Natural killer cell treated with Interleukin-12 subunit alpha and Interleukin-12 subunit beta and Interleukin-15 and Interleukin-18, amount 100 ng/mL, for 72 hours (primary cell): ENCODE measurements at regions not wholly inside any gene's neighbourhood (a gene's known extent, or its start where the extent isn't known, plus 50 kb on each side); places are given as distances from the start of the nearest gene placed in this dataset.

Experiments
- ATAC-seq, 2 donors: fragments of 150-1000 bp; cut with Tn5 transposase in 1 of 2; sonication (Bioruptor Pico), chemical (Tn5 transposase) in 1 of 2; 2 replicates each; pipeline ENCODE4 v1.10.0; 2021
- DNase-seq: peaks from one replicate; pipeline ENCODE4 v3.0.0; 2022; ENCODE audit warnings: low spot score
- H3K27ac Mint-ChIP-seq, 2 donors: 1 replicate in 1 of 2; 2 replicates in 1 of 2; pipeline ENCODE4 v1.8.0; 2022; ENCODE audit warnings: mixed read lengths in 2 of 2, mild to moderate bottlenecking in 1 of 2, moderate library complexity in 1 of 2
- H3K27me3 Mint-ChIP-seq, 2 donors: 1 replicate in 1 of 2; 2 replicates in 1 of 2; pipeline ENCODE4 v1.8.0; 2022; ENCODE audit warnings: mixed read lengths in 2 of 2
- H3K36me3 Mint-ChIP-seq: one replicate; pipeline ENCODE4 v1.8.0; 2022; ENCODE audit warnings: mixed read lengths
- H3K4me1 Mint-ChIP-seq, 2 donors: 1 replicate in 1 of 2; 2 replicates in 1 of 2; pipeline ENCODE4 v1.8.0; 2022; ENCODE audit warnings: low read depth in 2 of 2, mixed read lengths in 2 of 2, mild to moderate bottlenecking in 1 of 2
- H3K4me3 Mint-ChIP-seq: one replicate; pipeline ENCODE4 v1.8.0; 2022; ENCODE audit warnings: mixed read lengths
- H3K9me3 Mint-ChIP-seq: 2 replicates; pipeline ENCODE4 v1.8.0; 2022; ENCODE audit warnings: mixed read lengths

GRCh38 chrY:19058831-19059370 is 285.4 kb upstream of the HSFY2 start:
- ATAC-seq (no peak), DNase-seq (no peak)
- H3K9me3 Mint-ChIP-seq = no peaks in the 10 kb centered on the region
- no peak overlapping the region for H3K4me3 Mint-ChIP-seq
- no peaks in the 10 kb centered on the region for H3K36me3 Mint-ChIP-seq
- no peaks in the 10 kb centered on the region for H3K4me1 Mint-ChIP-seq
- H3K27ac Mint-ChIP-seq = no peak overlapping the region
- H3K27me3 Mint-ChIP-seq = no peaks in the 10 kb centered on the region

- H3K36me3 Mint-ChIP-seq = no peaks in the 10 kb centered on the region
- H3K9me3 Mint-ChIP-seq = no peaks in the 10 kb centered on the region
- H3K27ac Mint-ChIP-seq = no peak overlapping the region
- no peak for ATAC-seq
- no peaks in the 10 kb centered on the region for H3K4me1 Mint-ChIP-seq
- DNase-seq = no peak
- no peak overlapping the region for H3K4me3 Mint-ChIP-seq
- H3K27me3 Mint-ChIP-seq = no peaks in the 10 kb centered on the region
Measured at GRCh38 chrY:19056138-19056469, 282.6 kb upstream of the HSFY2 start.

DNA sequence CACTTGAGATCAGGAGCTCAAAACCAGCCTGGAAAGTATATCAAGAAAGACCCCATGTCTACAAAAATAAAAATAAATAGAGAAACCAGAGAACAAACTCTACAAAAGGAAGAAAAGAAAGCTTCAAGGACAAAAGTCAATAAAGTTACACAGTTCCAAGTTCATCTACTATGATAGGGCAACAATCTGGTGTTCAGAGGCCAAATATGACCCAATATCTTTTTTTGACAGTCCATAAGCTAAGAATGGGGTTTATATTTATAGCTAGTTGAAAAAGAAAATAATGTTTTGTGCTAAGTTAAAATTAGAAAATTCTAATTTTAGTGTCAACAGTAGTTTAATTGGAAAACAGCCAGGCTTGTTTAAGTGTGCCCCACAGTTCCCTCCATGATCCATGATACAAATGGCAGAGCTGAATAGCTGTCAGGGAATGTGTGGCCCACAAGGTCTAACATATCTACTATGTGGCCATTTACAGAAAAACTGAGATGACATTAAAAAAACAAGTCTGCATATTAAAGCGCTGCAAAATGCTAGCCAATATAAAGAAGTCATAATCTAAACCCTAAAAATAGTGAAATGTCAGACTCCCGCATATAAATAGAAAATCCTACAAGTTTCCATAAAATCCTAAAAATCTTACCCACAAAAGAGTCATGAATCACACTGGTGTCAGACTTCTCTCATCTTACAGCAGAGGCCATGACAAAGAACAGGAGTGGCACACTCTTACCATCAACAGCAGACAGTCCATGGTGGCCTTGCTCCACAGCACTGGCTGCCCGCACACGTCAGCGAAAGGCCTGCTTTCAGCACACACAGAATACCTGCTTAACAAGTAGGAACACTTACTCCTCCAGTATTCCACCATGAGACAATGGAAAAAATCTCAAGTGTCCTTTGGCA is 281.9 kb upstream of the HSFY2 start:
- Mint-ChIP-seq H3K36me3 (no peaks in the 10 kb centered on the region), H3K4me1 (no peaks in the 10 kb centered on the region), H3K27ac (no peak overlapping the region), H3K9me3 (no peaks in the 10 kb centered on the region), H3K4me3 (no peak overlapping the region), H3K27me3 (no peaks in the 10 kb centered on the region)
- DNase-seq (no peak), ATAC-seq (no peak)

DNA sequence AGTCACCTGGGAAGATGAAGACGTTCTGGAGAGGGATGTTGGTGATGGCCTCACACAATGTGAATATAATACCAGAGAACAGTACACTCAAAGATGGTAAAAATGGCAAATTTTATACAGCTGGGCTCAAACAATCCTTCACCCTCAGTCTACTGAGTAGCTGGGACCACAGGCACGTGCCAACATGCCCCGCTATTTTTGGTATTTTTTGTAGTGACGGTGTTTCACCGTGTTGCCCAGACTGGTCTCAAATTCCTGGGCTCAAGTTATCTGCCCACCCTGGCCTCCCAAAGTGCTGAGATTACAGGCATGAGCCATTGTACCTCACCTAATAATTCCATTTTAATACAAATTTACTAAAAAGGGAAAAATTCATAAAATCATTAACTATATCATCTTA is 280.3 kb upstream of the HSFY2 start:
- DNase-seq (no peak), ATAC-seq (no peak)
- no peak overlapping the region for H3K4me3 Mint-ChIP-seq
- H3K27ac Mint-ChIP-seq = no peak overlapping the region
- no peaks in the 10 kb centered on the region for H3K27me3 Mint-ChIP-seq
- no peaks in the 10 kb centered on the region for H3K9me3 Mint-ChIP-seq
- H3K4me1 Mint-ChIP-seq = no peaks in the 10 kb centered on the region
- H3K36me3 Mint-ChIP-seq = no peaks in the 10 kb centered on the region

DNA sequence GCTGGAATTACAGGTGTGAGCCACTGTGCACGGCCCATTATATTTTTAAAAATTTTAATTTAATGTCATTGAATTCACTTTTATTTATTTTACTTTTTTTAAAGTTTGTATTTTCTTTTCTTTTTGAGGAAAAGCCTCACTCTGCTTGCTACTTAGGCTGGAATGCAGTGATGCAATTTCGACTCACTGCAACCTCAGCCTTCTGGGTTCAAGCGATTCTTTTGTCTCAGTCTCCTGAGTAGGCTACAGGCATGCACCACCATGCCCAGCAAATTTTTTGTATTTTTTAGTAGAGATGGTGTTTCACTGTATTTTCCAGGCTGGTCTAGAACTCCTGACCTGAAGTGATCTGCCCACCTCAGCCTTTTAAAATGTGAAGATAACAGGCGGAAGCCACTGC is 277.5 kb upstream of the HSFY2 start:
- Mint-ChIP-seq H3K4me1 (no peaks in the 10 kb centered on the region), H3K36me3 (no peaks in the 10 kb centered on the region), H3K27me3 (no peaks in the 10 kb centered on the region), H3K4me3 (no peak overlapping the region), H3K27ac (no peak overlapping the region), H3K9me3 (no peaks in the 10 kb centered on the region)
- DNase-seq = no peak
- no peak for ATAC-seq

DNA sequence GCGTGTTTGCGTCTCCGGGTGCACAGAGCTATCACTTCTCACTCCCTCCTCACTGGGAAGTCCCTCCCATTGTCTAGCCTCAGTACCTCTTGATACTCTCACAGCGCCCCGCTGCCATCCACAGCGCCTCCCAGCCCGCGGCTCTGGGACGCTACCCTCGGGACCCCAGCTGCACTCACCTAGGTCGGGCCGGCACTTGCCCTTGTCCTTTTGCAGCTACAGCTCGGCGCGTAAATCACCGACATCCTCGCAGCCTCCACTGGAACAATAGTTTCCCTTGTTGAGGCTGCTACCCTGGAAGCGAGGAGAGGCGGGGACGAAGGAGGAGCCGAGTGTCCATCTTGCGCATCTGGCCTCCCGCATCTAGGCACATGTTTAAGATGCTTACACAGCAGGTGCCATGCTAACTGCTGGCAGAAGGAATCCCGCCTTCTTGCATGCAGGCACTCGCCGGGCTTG is 269.5 kb upstream of the HSFY2 start:
- Mint-ChIP-seq H3K36me3 (peaks cover 5% of the 10 kb centered on the region), H3K9me3 (no peaks in the 10 kb centered on the region), H3K4me3 (no peak overlapping the region), H3K27ac (no peak overlapping the region), H3K27me3 (no peaks in the 10 kb centered on the region), H3K4me1 (no peaks in the 10 kb centered on the region)
- DNase-seq (no peak), ATAC-seq (no peak)

DNA sequence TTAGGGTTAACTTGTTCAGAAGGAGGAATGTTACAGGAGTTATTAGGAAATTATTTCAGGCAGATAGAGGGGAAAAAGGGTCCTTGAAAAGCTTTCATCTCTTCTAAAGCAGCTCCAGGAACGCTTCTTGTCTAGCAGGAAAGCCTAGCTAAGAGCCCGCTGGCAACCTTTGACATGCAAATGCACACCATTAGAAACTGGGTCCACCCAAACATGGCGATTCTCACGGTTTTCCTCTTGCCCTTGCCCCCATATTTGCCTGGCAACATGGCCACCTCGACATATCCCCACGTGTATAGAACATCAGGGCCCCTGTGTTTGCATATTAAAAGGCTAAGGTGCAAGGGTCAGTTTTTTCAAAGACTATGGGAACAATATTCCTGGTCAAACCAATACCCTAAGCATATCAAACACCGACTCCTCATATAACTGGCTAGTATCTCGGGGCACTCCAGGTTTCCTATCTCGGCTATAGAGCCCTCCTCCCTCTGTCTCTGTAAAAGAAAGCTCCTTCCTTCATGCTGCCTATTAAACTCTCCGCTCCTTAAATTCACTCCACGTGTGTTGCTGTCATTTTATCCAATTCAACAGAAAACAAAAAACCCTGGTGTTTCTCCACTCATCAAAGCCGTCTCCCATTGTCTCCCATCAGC is 268.9 kb upstream of the HSFY2 start:
- DNase-seq = no peak
- H3K4me1 Mint-ChIP-seq = no peaks in the 10 kb centered on the region
- no peak overlapping the region for H3K4me3 Mint-ChIP-seq
- H3K36me3 Mint-ChIP-seq = peaks cover 5% of the 10 kb centered on the region
- H3K9me3 Mint-ChIP-seq = no peaks in the 10 kb centered on the region
- H3K27ac Mint-ChIP-seq = no peak overlapping the region
- no peaks in the 10 kb centered on the region for H3K27me3 Mint-ChIP-seq
- no peak for ATAC-seq

- H3K9me3 Mint-ChIP-seq = no peaks in the 10 kb centered on the region
- no peak overlapping the region for H3K4me3 Mint-ChIP-seq
- ATAC-seq (no peak), DNase-seq (no peak)
- H3K4me1 Mint-ChIP-seq = no peaks in the 10 kb centered on the region
- no peaks in the 10 kb centered on the region for H3K27me3 Mint-ChIP-seq
- no peaks in the 10 kb centered on the region for H3K36me3 Mint-ChIP-seq
- H3K27ac Mint-ChIP-seq = no peak overlapping the region
Measured at GRCh38 chrY:19026631-19027030, 253.1 kb upstream of the HSFY2 start.

DNA sequence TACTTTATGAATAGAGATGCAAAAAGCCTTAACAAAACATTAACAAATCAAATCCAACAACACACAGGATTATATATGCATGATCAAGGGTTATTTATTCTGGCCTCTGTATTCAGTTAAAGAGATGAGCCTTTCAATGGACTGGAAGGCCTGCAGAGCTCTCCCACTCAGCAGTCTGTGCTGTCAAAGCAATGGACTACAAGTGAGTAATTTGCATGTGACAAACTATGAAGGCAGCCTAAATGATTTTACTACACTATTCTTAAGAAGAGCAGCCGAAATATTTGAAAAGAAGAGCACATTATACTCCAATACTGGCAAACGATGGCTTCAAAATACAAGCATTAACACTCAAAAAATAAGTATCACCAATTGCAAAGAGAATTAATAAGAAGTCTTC is 250.4 kb upstream of the HSFY2 start:
- ATAC-seq (no peak), DNase-seq (no peak)
- Mint-ChIP-seq H3K4me1 (no peaks in the 10 kb centered on the region), H3K4me3 (no peak overlapping the region), H3K9me3 (no peaks in the 10 kb centered on the region), H3K27me3 (no peaks in the 10 kb centered on the region), H3K36me3 (no peaks in the 10 kb centered on the region), H3K27ac (no peak overlapping the region)

GRCh38 chrY:19020193-19020592 is 246.7 kb upstream of the HSFY2 start:
- Mint-ChIP-seq H3K27me3 (no peaks in the 10 kb centered on the region), H3K4me1 (peaks cover 0 to 4% of the 10 kb centered on the region in 2 donors), H3K27ac (no peak overlapping the region), H3K9me3 (no peaks in the 10 kb centered on the region), H3K4me3 (no peak overlapping the region), H3K36me3 (no peaks in the 10 kb centered on the region)
- no peak for ATAC-seq
- DNase-seq = no peak

- no peak for DNase-seq
- no peaks in the 10 kb centered on the region for H3K27me3 Mint-ChIP-seq
- no peak overlapping the region for H3K4me3 Mint-ChIP-seq
- no peak for ATAC-seq
- no peaks in the 10 kb centered on the region for H3K36me3 Mint-ChIP-seq
- H3K4me1 Mint-ChIP-seq = peaks cover 0 to 4% of the 10 kb centered on the region in 2 donors
- H3K27ac Mint-ChIP-seq = no peak overlapping the region
- H3K9me3 Mint-ChIP-seq = no peaks in the 10 kb centered on the region
Measured at GRCh38 chrY:19016990-19017389, 243.5 kb upstream of the HSFY2 start.

DNA sequence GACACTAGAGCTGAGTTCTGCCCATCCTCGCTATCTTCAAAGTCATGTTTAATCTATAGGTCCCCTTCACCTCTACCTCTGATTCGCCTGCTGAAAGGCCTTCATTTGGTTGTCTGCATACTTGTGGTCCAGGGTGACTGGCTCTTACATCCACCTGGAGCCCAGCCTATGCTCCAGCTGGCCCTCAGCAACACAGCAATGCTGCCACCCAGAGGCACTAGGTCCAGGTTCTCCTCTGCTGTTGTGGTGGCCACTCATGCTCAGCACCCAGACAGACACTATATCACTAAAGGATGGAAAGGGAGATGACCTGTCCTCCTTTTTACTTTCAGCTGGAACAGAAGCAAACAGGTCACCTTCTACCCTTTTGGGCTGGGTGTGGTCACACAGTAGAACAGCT is 242.3 kb upstream of the HSFY2 start:
- Mint-ChIP-seq H3K9me3 (no peaks in the 10 kb centered on the region), H3K4me3 (no peak overlapping the region), H3K27ac (no peak overlapping the region), H3K27me3 (no peaks in the 10 kb centered on the region), H3K4me1 (peaks cover 0 to 4% of the 10 kb centered on the region in 2 donors), H3K36me3 (no peaks in the 10 kb centered on the region)
- DNase-seq (no peak), ATAC-seq (no peak)

GRCh38 chrY:19015213-19015612 is 241.7 kb upstream of the HSFY2 start:
- no peaks in the 10 kb centered on the region for H3K36me3 Mint-ChIP-seq
- no peaks in the 10 kb centered on the region for H3K9me3 Mint-ChIP-seq
- no peak for DNase-seq
- H3K4me1 Mint-ChIP-seq = peaks cover 0 to 4% of the 10 kb centered on the region in 2 donors
- no peaks in the 10 kb centered on the region for H3K27me3 Mint-ChIP-seq
- no peak overlapping the region for H3K27ac Mint-ChIP-seq
- ATAC-seq = no peak
- no peak overlapping the region for H3K4me3 Mint-ChIP-seq

DNA sequence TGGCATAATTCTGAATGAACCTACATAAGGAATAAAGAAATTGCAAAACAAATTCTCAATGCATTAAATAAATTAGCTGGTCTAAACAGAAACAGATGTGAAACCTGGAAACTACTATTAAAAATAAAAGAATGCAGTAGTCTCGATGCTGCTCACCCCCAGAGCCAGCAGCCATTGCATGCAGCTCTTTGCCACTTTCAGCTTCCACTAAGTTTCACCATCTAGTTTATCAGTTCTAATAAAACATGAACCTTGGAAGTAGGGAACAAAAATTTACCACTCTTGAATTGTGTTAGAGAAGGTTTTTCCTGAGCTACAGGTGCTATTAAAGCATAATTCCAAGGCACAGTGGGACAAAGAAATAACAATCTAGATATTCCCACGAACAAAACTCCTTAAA is 239.4 kb upstream of the HSFY2 start:
- Mint-ChIP-seq H3K27ac (no peak overlapping the region), H3K36me3 (no peaks in the 10 kb centered on the region), H3K4me3 (no peak overlapping the region), H3K9me3 (no peaks in the 10 kb centered on the region), H3K4me1 (peaks cover 0 to 4% of the 10 kb centered on the region in 2 donors), H3K27me3 (no peaks in the 10 kb centered on the region)
- DNase-seq = no peak
- ATAC-seq = no peak
